ENCODE measurements at regions not wholly inside any gene's neighbourhood (a gene's known extent, or its start where the extent isn't known, plus 50 kb on each side); places are given as distances from the start of the nearest gene placed in this dataset.

DNA sequence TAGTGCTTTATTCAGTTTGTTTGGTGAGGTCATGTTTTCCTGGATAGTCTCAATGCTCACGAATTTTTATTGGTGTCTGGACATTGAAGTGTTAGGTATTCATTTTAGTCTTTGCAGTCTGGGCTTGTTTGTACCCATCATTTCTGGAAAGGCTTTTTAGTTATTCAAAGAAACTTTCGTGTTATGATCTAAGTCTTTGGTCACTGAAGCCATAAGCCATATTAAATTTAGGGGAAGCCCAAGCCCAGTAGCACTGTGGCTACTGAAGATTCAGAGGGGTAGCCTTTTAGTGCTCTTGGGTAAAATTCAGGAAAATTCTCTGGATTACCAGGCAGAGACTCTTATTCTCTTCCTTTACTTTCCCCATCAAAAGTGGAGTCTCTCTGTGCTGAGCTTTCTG lies 56.2 kb upstream of the PEX5L start:
- DNase-seq, result no peak

DNA sequence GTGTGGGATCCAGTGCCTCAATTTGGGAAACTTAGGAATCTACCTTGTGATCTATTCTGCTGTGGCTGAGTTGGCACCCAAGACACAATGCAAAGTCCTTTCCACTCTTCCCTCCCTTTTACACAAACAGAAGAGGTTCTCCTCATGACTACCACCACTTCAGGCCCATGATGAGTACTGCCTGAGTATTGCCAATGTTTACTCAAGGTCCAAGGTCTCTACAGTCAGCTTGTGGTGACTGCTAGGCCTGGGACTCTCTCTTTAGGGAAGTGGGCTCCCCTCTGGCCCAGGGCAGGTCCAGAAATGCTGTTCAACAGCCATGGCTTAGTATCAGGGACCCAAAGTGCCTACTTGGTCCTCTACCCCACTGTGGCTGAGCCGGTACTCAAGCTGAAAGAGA lies 56.8 kb upstream of the PEX5L start:
- DNase-seq, result no peak

DNA sequence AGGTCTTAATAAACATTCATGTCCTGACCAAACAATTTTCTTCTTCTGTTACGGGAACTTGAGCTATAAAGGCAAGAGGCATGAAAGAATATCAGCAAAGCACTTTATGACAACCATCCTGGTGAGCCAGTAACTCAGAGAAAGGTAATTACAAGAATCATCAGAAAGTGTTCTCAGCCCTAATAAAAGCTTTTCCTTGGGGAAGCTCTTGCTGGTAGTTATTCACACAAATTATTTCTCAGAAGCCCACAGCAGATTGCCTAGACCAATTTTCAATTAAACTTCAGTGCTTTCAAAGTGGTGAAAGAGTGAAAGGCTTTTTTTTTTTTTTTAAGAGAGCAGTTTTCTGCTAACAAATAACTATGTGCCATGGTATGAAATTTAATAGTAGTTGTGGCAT lies 60.9 kb upstream of the PEX5L start:
- DNase-seq, result no peak

GRCh38 chr3:180102134-180102533 lies 65.4 kb upstream of the PEX5L start:
- DNase-seq, result no peak

DNA sequence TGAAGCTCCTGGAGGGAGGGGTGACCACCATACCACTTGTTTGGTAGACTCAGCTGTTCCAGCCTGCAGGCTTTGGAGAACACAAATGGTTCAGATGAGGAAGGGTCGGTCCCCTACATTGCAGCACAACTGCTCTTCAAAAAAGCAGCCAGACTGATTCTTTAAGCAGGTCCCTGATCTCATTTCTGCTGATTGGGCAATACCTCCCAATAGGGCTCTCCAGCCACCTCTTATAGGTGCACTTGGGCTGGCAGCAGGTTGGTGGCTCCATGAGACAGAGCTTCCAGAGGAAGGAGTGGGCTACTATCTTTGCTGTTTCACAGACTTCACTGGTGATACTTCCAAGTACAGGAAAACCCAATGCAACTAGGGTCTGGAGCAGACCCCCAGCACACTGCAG lies 65.9 kb upstream of the PEX5L start:
- no peak for DNase-seq

GRCh38 chr3:180116203-180116602 lies 79.5 kb upstream of the PEX5L start:
- no peak for DNase-seq

DNA sequence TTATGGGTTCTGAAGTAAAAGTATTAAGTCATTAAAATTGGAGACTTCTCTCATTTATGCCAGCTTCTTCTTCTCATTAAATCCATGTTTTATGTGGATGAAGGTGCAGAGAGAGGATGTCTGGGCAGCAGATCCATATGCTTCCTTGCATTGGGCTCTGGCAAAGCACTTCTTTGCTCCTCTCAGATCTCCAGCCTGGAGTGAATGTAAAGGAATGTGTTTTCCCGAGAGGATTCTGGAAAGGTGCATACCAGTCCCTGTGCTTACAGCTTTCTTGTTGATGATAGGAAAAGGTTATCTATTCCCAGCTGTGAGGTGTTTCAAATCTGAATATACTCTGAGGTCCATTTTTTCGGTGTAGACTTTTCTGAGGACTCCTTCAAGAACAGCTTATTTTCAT lies 79.9 kb upstream of the PEX5L start:
- no peak for DNase-seq

DNA sequence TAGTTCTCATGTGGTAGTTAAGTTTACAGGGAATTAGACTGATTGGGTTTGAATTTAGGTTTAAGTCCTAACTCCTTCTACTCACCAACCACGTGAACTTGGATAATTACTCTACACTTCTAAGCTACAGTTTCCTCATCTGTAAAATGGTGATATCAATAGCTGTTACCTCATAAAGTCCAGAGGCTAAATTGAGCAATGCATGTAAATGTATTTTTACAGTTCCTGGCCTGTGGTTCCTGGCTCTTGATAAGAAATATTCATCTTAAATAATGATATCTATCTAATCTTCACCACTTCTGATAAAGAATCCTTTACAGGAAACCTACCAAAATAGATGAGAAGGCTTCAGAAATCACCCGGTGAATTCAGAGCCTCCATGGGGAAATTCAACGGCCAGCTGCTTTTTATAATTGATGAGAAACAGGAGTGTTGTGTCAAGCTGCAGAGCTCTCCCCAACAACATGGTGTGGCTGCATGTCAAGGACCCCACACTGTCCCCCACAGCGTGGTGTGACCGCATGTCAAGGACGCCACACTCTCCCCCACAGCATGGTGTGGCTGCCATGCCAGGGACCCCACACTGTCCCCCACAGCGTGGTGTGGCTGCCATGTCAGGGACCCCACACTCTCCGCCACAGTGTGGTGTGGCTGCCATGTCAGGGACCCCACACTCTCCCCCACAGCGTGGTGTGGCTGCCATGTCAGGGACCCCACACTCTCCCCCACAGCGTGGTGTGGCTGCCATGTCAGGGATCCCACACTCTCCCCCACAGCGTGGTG lies 80.8 kb upstream of the PEX5L start:
- DNase-seq, result no peak

- no peak for DNase-seq
Measured at GRCh38 chr3:180119567-180119966, 82.8 kb upstream of the PEX5L start.

- DNase-seq, result no peak
Measured at GRCh38 chr3:180123928-180124327, 87.2 kb upstream of the PEX5L start.

GRCh38 chr3:180131169-180131568 lies 94.4 kb upstream of the PEX5L start:
- no peak for DNase-seq

DNA sequence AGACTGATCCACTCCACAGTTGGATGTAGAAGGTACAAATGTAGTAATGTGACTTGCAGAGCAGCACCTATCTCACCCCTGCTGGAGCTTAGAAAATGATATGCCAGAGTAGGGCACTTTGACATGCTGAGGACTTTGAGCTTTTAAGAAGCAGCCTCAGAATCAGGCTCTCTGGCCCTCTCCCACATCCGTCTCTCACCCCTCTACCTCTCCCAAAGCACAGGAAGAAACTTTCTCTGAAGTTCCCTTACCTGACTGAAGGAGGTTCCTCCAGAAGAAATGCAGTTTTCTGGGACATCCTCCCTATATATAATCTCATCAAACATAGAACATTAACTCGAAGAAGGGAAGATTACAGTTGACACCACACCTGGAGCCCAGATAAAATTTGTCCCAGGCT lies 98.4 kb upstream of the PEX5L start:
- no peak for DNase-seq

DNA sequence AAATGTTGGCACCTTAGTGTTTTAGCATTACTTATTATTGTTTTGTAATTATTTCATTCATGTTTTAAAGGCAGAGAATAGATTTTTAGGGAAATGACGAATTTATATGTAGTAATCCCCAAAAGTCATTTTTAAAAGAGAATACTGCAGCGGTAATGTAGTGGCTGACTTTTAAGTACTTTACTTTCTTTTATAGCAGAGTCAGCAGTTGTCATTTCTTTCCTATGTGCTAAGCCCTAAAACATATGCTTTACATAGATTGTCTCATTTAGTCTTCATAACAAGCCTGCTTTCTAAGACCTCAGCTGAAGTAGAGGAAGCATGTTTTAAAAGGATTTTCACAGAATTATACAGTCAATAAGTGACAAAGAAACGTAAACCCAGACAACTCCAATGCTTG lies 102.1 kb upstream of the PEX5L start:
- no peak for DNase-seq

DNA sequence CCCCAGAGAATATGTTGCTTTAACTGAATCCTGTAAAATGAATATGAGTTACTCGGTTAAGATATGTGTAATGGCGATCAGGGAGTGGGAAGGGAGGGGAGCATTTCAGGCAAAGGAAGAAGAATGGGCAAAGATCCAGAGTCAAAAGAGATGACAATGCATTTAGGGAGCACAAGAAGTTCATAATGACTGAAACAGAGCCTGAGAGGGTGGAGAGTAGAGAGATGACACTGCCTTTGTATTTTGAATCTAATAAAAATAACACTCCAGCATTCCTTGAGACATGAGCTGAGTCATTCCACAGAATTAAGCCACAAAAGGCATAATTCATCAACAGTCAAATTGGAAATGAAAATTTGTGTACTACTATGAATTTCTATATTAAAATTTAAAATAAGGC lies 105.3 kb upstream of the PEX5L start:
- no peak for DNase-seq

DNA sequence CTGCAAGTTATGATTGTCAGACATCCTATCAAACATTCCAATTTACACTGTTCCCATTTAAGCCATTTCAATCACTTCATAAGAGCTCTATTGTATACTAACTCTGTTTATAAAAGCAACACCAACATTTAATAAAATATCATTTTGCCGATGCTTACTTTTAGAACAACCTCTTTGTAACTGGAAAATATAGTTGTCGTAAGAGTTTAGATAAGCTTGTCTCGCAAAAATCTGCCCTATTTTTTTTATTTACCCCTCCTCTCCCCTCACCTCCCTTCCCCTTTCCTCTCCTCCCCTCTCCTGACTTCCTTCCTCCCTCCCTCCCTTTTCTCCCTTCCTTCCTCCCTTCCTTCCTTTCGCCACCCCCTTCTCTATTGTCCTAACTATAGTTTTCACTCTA lies 105.7 kb upstream of the PEX5L start:
- DNase-seq, result no peak

DNA sequence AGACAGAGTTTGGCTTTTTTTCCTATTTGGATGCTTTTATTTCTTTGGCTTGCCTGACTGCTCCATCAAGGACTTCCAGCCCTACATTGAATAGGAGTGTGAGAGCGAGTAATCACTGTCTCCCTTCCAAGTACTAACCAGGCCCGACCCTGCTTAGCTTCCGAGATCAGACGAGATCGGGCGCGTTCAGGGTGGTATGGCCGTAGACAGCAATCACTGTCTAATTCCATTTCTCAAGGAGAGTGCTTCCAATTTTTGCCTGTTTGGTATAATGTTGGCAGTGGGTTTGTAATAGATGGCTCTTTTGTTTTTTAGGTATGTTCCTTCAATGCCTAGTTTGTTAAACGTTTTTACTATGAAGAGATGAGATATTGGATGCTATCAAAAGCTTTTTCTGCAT lies 125.0 kb upstream of the PEX5L start:
- DNase-seq, result no peak

DNA sequence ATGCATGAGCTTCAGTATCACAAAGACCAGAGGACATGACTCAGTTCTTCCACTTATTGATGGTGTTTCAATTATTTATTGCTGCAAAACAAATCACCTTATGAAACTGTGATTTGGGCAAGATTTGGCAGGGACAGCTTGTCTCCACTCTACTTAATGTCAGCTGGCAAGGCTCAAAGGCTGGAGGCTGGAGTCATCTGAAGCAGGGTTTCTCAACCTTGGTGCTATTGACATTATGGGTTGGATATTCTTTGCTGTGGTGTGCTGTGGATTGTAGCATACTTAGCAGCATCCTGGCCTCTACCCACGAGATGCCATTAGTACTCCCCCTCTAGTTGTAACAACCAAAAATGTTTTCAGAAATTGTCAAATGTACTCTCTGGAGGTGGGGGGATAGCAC lies 138.8 kb upstream of the PEX5L start:
- no peak for DNase-seq

GRCh38 chr3:180176059-180176458 lies 139.3 kb upstream of the PEX5L start:
- DNase-seq, result no peak

- DNase-seq, result no peak
Measured at GRCh38 chr3:180177255-180177654, 140.5 kb upstream of the PEX5L start.

- no peak for DNase-seq
Measured at GRCh38 chr3:180179562-180179961, 142.8 kb upstream of the PEX5L start.

DNA sequence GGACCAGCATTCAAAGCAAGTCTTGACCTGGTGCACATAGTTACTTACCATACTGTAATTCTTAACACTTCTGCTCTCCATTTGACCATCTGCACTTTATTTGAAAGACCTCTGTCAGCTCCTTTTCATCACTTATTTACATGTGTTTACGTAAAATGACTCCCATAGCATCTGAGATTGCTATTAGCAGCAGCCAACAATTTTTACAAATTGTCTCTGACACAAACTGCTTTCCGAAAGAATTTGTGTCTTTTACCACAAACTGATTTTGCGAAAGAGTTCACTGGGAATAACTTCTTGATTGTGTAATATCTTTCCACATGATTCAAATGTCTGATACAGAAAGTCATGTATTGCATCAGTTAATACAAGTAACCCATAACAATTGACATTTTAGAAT lies 144.1 kb upstream of the PEX5L start:
- DNase-seq, result no peak

DNA sequence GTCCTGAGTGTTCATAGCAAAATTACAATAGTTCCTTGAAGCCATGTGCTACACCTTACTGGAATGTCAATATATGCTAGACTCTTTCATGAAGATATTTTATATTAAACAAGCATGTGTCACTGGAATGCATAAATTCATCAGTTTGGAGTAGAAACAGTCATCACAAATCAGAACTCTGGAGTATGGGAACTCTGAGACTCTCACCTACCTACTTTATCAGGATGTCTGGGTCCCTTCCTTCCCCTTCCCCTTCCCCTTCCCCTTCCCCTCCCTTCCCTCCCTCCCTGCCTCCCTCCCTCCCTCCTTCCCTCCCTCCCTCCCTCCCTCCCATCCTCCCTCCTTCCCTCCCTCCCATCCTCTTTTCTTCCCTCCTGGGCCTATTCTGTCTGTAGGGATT lies 144.7 kb upstream of the PEX5L start:
- DNase-seq, result no peak

GRCh38 chr3:180183346-180183745 lies 146.6 kb upstream of the PEX5L start:
- no peak for DNase-seq

DNA sequence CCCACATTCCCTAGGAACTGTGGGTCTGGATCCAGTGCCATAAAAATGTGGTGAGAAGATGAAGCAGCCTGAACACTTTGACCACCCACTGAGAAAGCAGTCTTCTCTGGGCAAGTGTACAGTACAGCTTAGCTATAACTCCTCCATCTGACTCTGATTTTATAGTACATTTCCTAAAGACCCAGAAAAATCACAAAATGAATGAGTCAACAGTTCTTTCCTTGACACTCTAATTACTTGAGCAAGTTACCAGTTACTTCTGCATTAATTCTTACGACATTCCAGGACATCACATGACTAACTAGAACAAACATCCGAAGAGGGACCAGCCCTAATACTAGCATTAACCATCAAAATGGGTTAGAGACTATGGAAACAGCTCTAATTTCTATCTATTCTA lies 148.1 kb upstream of the PEX5L start:
- peak in 1 of 2 donors; percentile 13 for DNase-seq

DNA sequence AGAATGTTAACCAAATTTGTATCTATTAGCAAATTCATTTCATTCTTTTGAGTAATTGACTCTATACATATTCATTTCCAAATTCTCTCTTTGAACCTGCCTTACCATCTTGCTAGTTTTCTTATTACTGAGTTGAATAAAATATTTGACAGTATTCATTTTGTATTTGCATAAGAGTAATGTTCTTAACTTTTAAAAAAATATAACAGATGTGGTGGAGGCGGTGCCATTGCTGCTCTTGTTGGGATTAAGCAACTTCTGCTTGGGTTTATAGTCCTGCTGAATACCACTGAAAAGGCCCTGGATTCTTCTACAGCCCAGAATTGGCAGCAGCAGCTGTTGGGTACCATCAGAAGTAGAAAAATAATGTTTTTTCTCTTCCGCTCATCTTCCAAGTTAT lies 148.9 kb upstream of the PEX5L start:
- no peak for DNase-seq
